HT-29 (cell line): ENCODE measurements at regions not wholly inside any gene's neighbourhood (a gene's known extent, or its start where the extent isn't known, plus 50 kb on each side); places are given as distances from the start of the nearest gene placed in this dataset.
A peak's percentile ranks its signal among the peaks of the same experiment; 100 is the strongest.
"Not testable (repeated sequence)": the region's sequence is repeated elsewhere in the genome, so short reads cannot be mapped to it uniquely, and the experiment has no call there.

ENCODE experiments used
- DNase-seq: peaks from one replicate; pipeline ENCODE4 v3.0.0-alpha.2; 2015; ENCODE audit warnings: low spot score

DNA sequence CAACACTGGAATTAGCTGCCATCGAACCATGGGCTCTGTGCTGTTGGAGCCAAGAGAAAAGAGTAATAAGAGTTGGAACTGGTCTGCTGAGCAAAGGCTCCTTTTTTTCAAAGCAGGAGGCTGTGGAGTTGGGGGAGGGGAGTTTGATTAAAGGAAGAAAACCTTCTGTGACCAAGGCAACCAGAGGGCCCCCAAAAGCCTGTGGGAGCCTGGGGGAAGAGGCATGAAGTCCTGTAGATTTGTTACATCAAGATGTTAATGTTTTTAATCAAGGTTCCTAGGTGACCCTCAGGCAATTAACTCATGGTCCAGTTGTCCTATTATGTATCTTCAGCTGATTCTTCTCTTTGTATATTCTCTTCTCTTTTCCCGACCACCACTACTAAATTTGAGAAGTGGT is 403.9 kb downstream of the NDFIP2 start:
- no peak for DNase-seq

DNA sequence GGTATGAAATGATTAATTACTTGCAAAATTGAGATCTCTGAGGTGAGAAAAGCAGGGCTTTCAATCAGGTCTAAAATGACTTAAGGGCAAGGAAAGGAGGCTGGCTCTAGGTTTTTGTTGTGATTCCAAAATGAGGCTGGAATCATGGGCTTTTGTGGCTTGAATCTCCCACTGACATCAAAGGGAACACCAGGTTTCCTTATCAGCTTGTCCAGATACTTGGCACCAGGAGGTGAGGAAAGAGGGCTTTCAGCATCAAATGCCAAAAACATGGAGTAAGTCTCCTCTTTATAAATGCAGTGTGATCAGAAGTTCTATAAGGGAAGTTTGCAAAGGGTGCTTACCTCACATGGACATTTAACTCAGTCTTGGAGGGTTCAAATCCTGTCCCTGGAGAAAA is 402.3 kb downstream of the NDFIP2 start:
- DNase-seq: no peak

DNA sequence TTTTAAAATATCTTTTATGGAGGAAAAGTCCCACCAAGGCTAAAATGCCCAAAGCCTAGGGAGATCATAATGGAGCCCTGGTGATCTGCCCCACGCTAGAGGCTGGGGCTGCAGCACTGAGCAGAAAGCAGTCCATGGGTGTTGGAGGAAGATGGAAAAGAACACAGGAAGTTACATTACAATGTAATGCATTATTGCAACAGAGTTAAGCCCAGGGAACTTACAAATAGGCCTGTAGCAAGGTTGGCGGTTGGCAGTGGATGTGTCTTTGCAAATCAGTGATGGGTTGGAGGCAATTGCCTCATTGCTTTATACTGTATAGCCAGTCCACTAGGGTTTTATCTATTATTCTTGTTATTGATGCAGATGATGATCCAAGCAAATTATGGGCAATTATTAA is 399.9 kb downstream of the NDFIP2 start:
- no peak for DNase-seq

DNA sequence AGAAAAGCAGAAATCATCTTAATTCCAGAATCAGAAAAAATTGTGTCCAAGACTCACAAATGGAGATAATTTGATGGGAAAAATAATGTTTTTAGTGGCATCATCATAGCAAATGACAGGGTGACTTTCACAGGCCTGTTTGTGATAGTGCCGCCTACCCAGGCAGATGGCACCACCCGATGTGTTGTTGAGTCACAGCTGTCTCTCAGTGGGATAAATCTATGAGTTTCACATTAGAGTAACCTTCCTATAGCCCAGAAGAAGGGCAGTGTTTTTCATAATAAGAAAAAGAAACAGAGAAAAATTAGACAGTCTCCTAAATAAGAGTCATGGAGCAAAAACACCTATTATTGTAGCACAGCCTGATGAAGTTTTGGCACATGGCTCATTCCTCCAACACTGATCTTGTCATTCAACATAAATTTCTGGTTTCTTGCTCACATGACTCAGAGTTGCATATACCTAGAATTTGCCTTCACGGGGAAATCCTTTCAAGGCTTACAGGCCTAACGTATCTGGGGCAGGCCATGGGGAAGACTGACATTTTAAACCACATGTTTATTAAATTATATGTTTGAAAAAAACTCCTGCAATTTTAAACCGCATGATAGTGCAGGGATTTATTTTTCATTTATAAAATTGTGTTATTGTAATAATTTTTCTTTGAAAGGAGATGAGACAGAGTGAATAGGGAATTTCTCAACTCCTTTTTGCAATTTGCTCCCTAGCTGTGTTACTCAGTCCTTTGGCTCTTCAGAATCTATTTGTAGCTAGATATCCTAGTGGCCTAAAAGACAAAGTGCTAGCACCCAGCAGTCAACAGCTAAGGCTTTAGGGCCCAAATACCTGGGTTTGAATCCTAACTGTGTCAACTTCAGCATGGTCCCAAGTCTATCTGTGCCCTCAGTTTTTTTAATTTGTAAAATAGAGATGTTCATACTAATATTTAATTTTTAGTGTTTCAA is 393.7 kb downstream of the NDFIP2 start:
- no peak for DNase-seq

DNA sequence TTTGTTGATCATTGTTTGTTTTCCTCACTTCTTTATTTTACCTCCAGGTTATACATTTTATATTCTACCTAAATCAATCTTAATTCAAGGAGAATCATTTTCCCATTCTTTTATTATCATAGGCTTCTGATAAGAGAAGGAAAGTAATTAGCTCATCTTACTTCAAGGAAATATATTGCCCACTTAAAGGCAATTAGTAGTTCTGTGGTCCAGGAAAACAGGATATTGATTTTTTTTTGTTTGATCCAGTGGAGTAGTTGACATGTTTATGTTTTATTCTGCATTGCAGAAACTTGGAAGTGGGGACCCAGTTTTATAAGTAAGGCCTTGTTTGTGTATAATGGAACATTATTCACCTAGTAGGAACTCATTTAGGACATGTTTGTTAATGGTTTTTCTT is 390.6 kb downstream of the NDFIP2 start:
- no peak for DNase-seq

DNA sequence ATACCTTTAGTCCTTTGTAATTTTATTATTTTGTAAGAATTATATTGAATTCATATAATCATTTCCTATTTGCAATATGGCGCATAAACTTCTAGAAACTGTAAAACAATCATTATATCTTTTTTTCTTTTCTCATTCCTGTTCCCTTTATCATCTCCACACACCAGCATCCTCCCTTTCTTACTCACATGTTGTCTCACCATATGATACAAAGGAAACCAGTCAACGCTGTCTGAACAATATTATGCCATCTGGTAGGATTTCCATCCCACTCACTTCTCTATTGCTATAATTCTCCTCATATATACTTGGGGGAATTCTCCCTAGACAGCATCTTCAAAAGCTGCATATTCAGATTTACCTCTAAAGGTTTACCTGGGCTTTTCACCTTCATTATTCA is 389.8 kb downstream of the NDFIP2 start:
- DNase-seq: peak; percentile 19

DNA sequence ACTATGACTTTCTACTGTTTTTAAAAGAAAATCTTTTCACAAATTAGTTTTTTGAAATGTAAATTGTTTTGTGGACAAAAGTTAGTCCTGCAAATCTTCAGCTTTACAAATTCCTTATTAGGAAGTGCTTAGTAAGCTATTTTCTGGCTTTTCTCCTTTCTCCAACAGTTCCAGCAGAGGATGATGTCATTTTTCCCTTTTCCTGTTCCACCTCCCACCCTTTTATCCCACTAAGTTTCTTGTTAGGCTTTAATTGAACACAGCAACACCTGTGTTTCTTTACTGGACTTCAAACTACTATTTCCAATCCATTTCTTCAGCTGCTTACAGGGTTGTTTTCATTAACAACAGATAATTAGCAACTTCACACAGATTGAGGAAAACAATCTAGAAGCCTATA is 389.2 kb downstream of the NDFIP2 start:
- DNase-seq: peak; percentile 41

DNA sequence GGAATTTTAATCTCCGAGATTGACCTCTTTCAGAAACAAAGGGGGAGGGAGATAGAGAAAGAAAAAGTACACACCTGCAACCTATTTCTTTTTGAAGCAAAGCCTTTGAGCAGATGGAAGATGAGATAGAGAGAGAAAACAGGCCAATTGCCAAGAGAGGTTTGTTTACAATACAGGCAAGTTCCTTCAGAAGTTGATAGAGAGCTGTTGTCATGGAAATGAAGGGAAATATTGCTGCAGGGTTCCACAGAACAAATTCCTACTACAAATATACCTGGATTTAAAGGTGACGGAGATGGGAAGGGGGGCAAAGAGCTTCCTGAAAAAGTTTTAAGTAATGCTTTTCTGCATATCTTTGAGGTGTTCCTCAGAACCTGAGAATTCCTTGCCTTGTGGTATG is 388.4 kb downstream of the NDFIP2 start:
- peak; percentile 94 for DNase-seq

DNA sequence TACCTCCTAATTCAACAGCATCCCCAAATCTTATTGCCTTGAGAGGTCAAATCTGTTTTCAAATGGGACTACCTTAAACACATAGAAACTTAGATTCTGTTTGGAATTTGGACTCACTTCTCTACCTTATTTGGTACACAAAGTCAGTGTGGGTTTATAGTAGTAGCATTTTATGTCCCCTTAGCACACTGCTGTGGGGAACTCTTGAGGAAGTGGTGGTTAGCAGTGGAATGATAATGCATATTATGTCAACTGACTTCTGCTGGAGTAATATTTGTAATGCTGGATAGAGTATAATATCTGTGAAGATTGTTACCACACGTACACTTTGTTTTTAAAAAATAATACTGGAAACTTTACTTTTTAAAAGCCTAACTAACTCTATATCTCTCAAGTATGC is 386.3 kb downstream of the NDFIP2 start:
- DNase-seq: peak; percentile 19

DNA sequence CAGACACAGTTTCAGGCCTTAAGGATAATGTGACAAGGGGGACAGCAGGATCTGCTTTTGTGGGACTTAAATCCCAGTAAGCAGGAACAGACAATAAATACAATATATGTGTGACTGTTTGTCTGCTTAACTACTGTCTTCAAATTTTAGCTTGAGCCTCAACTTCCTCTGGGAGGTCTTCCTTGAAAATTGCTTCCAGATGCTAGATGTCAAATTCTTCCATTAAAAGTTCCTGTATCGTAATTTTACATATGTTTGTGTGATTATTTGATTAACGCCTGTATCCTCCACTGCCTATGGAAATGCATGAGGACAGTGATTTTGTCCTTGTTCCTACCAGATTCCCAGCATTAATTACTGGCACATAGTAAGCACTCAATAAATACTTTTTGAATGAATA is 385.5 kb downstream of the NDFIP2 start:
- no peak for DNase-seq

DNA sequence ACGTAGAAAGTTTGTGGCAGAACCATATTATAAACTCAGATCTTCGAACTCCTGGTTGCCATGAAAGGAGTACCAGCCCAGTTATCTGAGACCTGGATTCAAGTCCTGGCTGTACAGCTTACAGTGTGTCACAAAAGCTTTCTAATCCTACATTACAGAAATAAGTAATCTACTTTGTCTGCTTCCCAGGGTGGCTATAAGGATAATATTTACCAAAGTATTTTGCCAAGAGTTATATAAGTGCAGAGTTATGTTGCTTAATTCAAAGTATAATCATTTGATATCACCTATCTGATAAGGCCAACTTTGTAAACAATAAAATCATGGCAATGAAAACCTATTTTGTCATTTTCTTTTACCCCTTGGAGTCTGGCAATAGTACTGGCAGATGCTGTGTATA is 381.6 kb downstream of the NDFIP2 start:
- DNase-seq: no peak

DNA sequence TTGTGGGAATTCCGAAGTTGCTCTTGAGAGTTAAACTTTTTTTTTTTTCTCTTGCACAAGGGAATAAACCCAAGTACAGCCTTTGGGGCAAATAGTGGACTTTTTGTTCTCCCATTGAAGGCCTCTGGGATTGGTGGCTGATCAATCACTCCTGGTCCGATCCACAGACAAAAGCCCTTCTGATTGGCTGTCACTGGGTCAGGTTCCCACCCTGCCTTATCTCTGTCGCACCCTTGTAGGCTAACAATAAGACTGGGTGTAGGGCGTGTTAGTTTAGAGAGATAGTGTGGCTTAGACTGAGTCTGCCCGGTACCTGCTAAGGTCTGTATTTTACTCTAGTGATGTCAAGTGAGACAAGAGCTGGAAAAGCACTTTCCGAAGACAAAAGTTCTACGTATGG is 380.8 kb downstream of the NDFIP2 start:
- DNase-seq: no peak

DNA sequence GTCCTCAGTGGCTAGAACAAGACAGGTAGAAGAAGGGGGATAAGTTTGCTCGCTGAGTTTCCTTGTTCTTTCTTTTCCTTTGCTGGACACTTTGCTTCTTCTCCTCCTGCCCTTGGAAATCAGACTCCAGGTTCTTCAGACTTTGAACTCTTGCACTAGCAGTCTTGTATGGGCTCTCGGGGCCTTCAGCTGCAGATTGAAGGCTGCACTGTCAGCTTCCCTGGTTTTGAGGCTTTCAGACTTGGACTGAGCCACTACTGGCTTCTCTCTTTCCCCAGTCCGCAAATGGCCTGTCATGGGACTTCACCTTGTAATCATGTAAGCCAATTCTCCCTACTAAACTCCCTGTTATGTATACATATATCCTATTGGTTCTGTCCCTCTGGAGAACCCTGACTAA is 379.8 kb downstream of the NDFIP2 start:
- no peak for DNase-seq

DNA sequence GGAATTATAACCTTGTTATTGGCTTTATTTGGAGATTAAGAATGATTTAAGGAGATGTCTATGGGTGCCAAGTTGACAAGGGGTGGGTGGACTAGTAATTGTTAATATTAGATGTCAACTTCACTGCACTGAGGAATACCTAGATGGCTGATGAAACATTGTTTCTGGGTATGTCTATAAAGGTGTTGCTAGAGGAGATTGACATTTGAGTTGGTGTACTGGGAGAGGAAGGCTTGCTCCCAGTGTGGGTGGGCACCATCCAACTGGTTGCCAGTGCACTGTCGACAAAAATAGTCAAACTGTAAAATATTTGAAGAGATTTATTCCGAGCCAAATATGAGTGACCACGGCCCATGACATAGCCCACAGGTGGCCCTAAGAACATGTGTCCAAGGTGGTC is 378.8 kb downstream of the NDFIP2 start:
- DNase-seq: no peak

DNA sequence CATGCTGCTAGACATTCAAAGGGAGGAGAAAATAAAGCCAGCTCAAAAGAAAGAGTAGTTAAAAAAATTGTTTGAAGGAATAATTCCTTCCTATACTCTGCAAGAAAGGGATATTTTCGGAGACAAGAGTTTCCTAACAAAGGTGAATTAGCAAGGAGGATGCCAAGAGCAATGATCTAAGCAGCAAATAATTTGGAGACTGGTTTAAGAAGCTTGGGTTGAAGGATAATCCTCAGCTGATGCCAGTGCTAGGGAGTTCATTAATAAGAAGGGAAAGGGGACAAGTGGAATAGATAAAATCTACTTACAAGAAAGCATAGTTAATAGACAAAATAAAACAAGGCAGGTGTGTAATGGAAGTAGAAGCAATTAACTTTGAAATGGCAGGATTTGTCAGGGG is 372.3 kb downstream of the NDFIP2 start:
- no peak for DNase-seq

DNA sequence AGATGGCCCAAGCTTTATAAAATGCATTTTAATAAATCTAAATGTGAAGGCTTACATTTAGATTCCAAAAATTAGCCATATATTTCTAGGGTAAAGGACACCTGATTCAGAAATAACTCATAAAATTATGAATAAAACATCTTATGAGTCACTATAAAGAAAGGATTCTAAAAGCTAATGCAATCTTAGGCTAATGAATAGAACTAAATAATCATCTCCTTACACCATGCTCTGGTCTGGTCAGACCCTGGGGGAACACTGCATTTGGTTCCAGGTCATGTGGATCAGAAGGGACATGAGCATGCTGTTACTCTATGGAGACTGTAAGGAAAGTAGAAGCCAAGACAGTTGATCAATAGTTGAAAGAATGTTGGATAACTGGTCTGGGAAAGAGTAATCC is 370.4 kb downstream of the NDFIP2 start:
- no peak for DNase-seq

DNA sequence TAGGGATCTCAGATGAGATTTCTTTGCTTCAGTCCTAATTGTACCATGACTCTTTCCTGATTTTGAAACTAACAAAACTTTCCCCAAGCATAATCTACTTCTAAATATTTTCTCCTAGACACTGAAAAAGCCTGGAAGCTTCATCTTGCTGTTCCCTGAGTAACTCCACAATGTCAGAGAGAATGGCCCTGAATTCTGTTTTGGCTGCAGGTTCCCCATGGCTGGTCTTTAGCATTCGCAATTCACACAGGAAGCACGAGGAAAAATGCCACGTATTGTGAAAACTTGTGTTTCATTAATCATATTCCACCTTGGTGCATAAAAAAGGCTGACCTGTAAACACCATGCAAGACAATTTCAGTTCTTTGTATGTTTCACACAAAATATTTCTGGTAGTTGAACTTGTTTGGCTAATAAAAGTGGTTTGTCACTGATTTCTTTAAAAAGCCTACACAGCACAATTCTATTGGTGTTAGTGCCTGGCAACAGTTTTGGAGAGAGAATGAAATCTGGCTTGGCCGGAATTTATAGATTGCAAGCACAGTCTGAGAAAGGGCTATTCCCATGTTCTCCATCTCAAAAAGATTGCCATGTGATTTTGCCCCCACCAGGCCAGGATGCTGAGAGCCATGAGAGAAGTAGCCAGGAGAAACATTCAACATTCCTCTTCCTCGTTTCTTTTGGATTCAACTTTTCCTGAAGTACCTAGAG is 367.1 kb downstream of the NDFIP2 start:
- no peak for DNase-seq

DNA sequence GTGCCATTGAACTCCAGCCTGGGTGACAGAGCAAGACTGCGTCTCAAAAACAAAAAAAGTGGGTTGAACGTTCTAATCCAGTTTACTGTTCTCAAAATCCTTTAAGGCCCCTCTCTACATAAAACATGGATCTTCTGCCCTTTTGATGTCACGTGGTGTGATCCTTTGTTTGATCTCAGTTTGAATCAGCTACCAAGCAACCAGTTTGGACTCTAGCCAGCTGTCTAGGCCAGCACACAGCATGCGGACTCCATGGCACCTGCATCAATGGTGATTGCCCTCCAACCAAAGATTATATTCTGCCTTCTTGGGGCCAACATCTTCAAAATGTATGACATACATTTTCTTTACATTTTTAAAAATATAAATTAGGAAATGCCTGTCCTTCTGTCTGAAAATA is 365.4 kb downstream of the NDFIP2 start:
- peak; percentile 56 for DNase-seq

DNA sequence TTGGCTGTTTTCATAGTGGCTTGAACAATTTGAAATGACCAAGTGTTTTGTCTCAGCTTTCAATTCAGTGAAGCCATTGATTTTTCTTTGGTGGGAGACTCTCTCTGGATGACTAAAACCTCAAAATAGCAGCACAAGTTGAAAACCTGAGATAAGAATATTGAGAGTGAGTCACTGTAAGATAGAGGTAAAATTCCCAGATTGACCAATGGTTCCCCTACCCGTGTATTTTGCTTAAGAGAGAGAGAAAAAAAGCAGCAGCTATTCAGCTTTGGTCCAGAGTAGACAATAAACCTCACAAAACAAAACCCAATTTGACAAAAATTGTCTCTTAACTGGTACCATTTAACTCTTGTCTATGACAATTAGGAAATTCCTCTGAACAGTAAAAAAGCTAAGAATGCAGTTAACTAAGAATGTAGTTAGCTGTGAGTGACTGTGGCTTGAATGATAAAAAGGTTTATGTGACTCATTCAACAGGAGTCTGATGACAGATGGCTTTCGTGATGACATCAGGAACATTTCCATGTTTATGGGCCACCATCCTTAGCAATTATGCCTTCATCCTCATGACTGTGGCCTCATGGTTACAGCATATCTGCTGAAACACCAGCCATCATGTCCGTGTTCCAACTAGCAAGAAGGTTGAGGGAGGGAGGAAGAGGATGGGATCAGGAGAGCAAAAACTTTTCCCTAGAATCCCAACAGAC is 356.9 kb downstream of the NDFIP2 start:
- no peak for DNase-seq

DNA sequence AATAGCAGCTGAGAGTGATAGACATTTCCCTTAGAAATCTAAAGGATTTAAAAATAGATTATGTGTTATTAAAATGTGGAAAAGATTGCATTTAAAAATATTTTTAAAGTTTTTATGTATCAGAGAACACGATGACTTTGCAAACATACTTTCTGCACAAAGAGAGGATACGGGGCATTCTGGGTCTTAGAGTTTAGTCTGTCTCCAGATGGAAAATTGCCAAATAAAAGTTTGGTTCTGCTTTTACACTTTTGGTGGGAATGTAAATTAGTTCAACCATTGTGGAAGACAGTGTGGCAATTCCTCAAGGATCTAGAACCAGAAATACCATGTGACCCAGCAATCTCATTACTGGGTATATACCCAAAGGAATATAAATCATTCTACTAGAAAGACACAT is 355.2 kb downstream of the NDFIP2 start:
- DNase-seq: not testable (repeated sequence)

DNA sequence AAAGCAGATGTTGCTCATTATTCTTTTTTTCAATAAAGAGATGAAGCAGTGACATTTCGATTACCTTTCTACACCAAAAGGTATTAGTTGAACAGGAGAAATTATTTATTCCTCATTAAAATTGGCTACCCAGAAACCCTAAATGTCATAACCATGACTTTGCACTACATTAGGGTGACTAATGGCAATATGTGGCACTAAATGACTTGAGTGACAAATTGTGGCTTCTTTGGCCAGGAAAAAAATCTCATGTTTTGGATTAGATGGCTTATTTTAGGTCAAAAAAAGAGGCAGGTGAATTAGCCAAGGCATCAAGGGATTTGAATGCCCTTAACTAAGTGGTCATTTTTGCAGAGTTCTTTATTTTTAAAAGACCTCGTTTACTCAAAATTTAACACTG is 353.9 kb downstream of the NDFIP2 start:
- DNase-seq: no peak

DNA sequence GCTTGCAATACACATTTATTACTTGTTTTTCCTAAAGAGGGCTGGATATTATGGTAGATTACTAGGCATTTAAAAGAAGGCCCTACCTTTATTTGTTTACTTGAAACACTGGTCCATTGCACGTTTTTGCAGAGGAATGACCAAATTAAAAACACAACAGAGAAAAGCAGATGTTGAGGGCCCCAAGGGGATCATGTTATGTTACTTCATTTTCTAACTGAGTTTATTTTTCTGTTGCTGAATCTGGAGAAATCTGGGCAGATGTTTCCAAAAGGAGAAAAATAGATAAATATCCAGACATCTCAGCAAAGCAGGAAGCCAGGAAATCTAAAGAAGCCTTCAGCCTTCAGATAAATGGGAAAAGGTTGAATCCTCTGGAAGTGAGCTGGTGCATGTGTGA is 353.0 kb downstream of the NDFIP2 start:
- no peak for DNase-seq
